ENCODE measurements at regions not wholly inside any gene's neighbourhood (a gene's known extent, or its start where the extent isn't known, plus 50 kb on each side); places are given as distances from the start of the nearest gene placed in this dataset.

DNA sequence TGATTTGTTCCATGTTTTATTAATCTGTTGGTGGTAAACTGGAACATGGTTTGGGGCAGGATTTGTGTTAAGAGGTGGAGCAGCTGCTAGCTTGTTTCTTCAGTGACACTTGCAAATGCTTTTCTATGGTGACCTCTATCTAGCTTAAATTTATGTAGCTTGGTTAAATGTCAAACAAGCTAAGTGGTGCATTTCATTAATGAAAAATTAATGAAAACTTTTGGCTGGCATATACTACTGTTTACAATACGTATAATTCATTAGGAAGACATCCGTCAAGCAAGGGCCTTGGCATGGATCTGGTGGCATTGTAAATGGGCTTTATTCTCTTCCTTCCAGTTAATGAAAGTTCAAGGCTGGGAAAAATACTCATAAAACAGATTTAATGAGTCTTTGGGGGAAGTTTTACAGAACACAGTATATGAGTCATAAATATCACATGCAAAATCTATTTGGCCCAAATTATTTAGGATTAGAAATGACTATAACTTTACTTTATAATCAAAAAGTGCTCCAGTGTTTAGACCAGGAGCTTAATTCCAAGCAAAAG lies 807.7 kb upstream of the SEL1L start:
- TF ChIP-seq, protein P1, sequence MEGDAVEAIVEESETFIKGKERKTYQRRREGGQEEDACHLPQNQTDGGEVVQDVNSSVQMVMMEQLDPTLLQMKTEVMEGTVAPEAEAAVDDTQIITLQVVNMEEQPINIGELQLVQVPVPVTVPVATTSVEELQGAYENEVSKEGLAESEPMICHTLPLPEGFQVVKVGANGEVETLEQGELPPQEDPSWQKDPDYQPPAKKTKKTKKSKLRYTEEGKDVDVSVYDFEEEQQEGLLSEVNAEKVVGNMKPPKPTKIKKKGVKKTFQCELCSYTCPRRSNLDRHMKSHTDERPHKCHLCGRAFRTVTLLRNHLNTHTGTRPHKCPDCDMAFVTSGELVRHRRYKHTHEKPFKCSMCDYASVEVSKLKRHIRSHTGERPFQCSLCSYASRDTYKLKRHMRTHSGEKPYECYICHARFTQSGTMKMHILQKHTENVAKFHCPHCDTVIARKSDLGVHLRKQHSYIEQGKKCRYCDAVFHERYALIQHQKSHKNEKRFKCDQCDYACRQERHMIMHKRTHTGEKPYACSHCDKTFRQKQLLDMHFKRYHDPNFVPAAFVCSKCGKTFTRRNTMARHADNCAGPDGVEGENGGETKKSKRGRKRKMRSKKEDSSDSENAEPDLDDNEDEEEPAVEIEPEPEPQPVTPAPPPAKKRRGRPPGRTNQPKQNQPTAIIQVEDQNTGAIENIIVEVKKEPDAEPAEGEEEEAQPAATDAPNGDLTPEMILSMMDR (IDR thresholded peaks at IDR 0.05): no peak
- TF ChIP-seq POLR2A (IDR thresholded peaks at IDR 0.05): no peak
